GM10248 (cell line): ENCODE measurements at regions not wholly inside any gene's neighbourhood (a gene's known extent, or its start where the extent isn't known, plus 50 kb on each side); places are given as distances from the start of the nearest gene placed in this dataset.

Source experiments
- CTCF ChIA-PET: fragments of 300-600 bp; sonication (Branson Sonifier 250); formaldehyde crosslinking; extraction: SDS; loops from one replicate; lab custom pipeline; 2021; ENCODE audit warnings: antibody characterized with exemption; lab: Yijun Ruan, JAX
- POLR2A ChIA-PET: fragments of 350-650 bp; sonication (Branson Sonifier 250); formaldehyde crosslinking; extraction: SDS; loops from one replicate; lab custom pipeline; 2020; ENCODE audit warnings: antibody characterized with exemption; lab: Yijun Ruan, JAX
- DNase-seq: peaks from one replicate; pipeline ENCODE4 v3.0.0; 2012; ENCODE audit errors: extremely low spot score
- TF ChIP-seq, protein P1 (sequence below): IDR thresholded peaks from 2 replicates; pipeline ENCODE4 v1.5.1; 2012; ENCODE audit warnings: mild to moderate bottlenecking, low read depth; ENCODE audit errors: extremely low read depth, missing control alignments, control extremely low read depth

- TF ChIP-seq, protein P1, sequence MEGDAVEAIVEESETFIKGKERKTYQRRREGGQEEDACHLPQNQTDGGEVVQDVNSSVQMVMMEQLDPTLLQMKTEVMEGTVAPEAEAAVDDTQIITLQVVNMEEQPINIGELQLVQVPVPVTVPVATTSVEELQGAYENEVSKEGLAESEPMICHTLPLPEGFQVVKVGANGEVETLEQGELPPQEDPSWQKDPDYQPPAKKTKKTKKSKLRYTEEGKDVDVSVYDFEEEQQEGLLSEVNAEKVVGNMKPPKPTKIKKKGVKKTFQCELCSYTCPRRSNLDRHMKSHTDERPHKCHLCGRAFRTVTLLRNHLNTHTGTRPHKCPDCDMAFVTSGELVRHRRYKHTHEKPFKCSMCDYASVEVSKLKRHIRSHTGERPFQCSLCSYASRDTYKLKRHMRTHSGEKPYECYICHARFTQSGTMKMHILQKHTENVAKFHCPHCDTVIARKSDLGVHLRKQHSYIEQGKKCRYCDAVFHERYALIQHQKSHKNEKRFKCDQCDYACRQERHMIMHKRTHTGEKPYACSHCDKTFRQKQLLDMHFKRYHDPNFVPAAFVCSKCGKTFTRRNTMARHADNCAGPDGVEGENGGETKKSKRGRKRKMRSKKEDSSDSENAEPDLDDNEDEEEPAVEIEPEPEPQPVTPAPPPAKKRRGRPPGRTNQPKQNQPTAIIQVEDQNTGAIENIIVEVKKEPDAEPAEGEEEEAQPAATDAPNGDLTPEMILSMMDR = no peak
- ChIA-PET CTCF (no interaction called here), POLR2A (no interaction called here)
- DNase-seq = no peak
These were observed 158.0 kb downstream of the CYP26B1 start for GRCh38 chr2:71989671-71990070.

- TF ChIP-seq, protein P1 = no peak
- ChIA-PET CTCF (no interaction called here), POLR2A (no interaction called here)
- no peak for DNase-seq
These were observed 159.5 kb downstream of the CYP26B1 start for GRCh38 chr2:71988170-71988569.

DNA sequence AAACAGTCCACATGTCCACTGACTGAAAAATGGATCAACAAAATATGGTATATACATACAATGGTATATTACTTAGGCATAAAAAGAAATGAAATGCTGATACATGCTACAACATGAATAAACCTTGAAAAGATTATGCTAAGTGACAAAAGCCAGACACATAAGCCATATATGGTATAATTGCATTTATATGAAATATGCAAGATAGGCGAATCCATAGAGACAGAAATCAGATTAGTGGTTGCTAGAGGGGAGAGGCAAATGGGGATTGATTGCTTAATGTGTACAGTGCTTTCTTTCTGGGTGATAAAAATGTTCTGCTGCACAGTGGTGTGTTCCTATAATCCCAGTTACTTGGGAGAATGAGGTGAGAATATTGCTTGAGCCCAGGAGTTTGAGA, 171.0 kb downstream of the CYP26B1 start:
- ChIA-PET CTCF (no interaction called here), POLR2A (no interaction called here)
- DNase-seq = no peak
- TF ChIP-seq, protein P1 = no peak

GRCh38 chr2:71974846-71975245, 172.8 kb downstream of the CYP26B1 start:
- DNase-seq = no peak
- TF ChIP-seq, protein P1 = no peak
- POLR2A ChIA-PET = no interaction called here
- CTCF ChIA-PET = interaction anchor here (0.7 kb wide), 1 partner anchor 20 kb away, joined by 3 read pairs; no protein-coding TSS in a partner anchor

GRCh38 chr2:71971493-71971892, 176.2 kb downstream of the CYP26B1 start:
- ChIA-PET POLR2A (no interaction called here), CTCF (interaction anchor here (1.2 kb wide), 1 partner anchor 461 kb away, joined by 3 read pairs; no protein-coding TSS in a partner anchor)
- no peak for DNase-seq
- TF ChIP-seq, protein P1 = no peak

DNA sequence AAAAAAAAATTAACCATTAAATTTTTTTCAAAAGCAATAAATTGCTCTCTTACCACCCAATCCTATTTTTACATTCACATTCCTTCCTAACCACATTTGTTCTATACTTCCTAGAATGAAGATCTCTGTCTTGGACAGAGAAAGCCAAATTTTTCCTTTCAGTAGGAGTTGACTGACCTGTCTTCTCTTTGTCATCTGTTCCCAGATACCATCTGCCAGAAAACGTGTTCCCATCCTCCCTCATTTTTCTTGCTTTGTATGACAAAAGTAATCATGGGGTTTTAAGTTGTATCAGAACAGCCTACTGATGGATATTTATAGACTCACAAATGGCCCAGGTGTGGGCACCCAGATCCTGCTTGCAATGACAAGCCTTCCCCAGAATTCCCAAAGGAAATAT, 182.1 kb downstream of the CYP26B1 start:
- no peak for DNase-seq
- TF ChIP-seq, protein P1 = no peak
- POLR2A ChIA-PET = no interaction called here
- CTCF ChIA-PET = no interaction called here
